Vagina (tissue), 2 donors: ENCODE measurements at regions not wholly inside any gene's neighbourhood (a gene's known extent, or its start where the extent isn't known, plus 50 kb on each side); places are given as distances from the start of the nearest gene placed in this dataset.

Experiments
- DNase-seq, 2 donors: peaks; one replicate each; pipeline ENCODE4 v3.0.0-alpha.2; 2017; ENCODE audit errors: extremely low spot score in 2 of 2
- H3K27ac ChIP-seq: fragments of 200-600 bp; sonication (generic); one replicate; pipeline ENCODE4 v1.5.1; 2019
- H3K27me3 ChIP-seq: fragments of 200-600 bp; sonication (generic); one replicate; pipeline ENCODE4 v1.5.1; 2019
- H3K36me3 ChIP-seq, 2 donors: fragments of 200-600 bp; sonication (generic); one replicate each; pipeline ENCODE4 v1.5.1; 2017 to 2019
- H3K4me1 ChIP-seq: fragments of 200-600 bp; sonication (generic); one replicate; pipeline ENCODE4 v1.5.1; 2019
- H3K4me3 ChIP-seq, 2 donors: fragments of 200-600 bp; sonication (generic); 1 replicate in 1 of 2; 2 replicates in 1 of 2; pipeline ENCODE4 v1.5.1; 2016 to 2019
- H3K9me3 ChIP-seq: fragments of 200-600 bp; sonication (generic); one replicate; pipeline ENCODE4 v1.5.1; 2019
- POLR2A ChIP-seq, 2 donors: fragments of 450-650 bp; IDR thresholded peaks; one replicate each; pipeline ENCODE4 v1.6.1; 2017; ENCODE audit warnings: antibody characterized with exemption in 2 of 2, mild to moderate bottlenecking in 2 of 2, moderate library complexity in 2 of 2
- POLR2AphosphoS5 ChIP-seq, 2 donors: sonication (generic); formaldehyde crosslinking; IDR thresholded peaks; one replicate each; pipeline ENCODE4 v1.9.0; 2017; ENCODE audit warnings: antibody characterized with exemption in 2 of 2, mild to moderate bottlenecking in 2 of 2, low read depth in 1 of 2; ENCODE audit not compliant: insufficient read depth in 1 of 2
- intact Hi-C: fragments of 100-400 bp; cut with DNase I; formaldehyde crosslinking; loops from one replicate; pipeline ENCODE4 v1.15.1; 2023
- TF ChIP-seq, protein P1 (sequence below), 3 experiments: fragments of 450-650 bp in 2 of 3; fragments of 200-600 bp in 1 of 3; sonication (generic) in 1 of 3; IDR thresholded peaks; one replicate each; pipeline ENCODE4 v1.5.1; 2017 to 2019; ENCODE audit warnings: antibody characterized with exemption in 3 of 3, mild to moderate bottlenecking in 2 of 3, moderate library complexity in 2 of 3

DNA sequence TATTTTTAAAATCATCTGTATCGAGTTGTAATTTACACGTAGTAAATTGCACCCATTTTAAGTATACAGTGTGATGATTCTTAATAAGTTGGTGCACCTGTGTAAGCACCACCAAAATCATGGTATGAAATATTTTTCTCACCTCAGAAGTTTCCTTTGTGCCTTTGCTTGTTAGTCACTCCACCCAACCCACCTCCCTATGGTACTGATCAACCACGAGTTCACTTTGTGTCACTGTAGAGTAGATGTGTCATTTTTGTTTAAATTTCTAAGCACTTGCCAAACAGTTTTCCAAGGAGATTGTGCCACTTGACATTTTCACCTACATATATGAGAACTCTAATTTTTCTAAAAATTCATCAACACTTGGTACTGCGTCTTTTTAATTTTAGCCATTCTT lies 806.5 kb downstream of the TLR4 start:
- Histone ChIP-seq H3K36me3 (no peaks in the 10 kb centered on the region), H3K27ac (no peak overlapping the region), H3K9me3 (no peaks in the 10 kb centered on the region), H3K4me1 (no peaks in the 10 kb centered on the region), H3K27me3 (no peaks in the 10 kb centered on the region), H3K4me3 (no peak overlapping the region)
- DNase-seq: no peak
- no peak for TF ChIP-seq POLR2A (IDR thresholded peaks at IDR 0.05)
- TF ChIP-seq, protein P1, sequence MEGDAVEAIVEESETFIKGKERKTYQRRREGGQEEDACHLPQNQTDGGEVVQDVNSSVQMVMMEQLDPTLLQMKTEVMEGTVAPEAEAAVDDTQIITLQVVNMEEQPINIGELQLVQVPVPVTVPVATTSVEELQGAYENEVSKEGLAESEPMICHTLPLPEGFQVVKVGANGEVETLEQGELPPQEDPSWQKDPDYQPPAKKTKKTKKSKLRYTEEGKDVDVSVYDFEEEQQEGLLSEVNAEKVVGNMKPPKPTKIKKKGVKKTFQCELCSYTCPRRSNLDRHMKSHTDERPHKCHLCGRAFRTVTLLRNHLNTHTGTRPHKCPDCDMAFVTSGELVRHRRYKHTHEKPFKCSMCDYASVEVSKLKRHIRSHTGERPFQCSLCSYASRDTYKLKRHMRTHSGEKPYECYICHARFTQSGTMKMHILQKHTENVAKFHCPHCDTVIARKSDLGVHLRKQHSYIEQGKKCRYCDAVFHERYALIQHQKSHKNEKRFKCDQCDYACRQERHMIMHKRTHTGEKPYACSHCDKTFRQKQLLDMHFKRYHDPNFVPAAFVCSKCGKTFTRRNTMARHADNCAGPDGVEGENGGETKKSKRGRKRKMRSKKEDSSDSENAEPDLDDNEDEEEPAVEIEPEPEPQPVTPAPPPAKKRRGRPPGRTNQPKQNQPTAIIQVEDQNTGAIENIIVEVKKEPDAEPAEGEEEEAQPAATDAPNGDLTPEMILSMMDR (IDR thresholded peaks at IDR 0.05): no peak
- no peak for TF ChIP-seq POLR2AphosphoS5 (IDR thresholded peaks at IDR 0.05; ENCODE audit: insufficient read depth in 1 of 2, low read depth in 1 of 2)
- intact Hi-C loops: no loop called here

DNA sequence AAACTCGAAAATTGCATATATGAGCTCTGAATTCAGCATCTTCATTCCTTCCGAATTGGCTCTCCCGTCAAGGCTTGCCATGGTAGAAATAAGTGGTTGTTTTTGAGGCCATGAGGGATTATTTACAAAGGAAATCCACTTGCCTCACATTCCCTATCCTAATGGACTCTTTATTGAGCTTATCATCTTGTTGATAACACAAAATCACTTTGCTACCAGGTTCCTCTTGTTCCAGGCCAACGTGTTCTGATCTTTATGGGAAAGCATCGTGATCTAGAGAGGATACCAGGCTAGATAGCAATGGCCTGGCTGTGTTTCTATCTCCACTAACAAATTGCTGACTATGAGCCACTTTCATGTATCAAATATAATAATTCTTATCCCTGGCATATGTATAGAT lies 811.7 kb downstream of the TLR4 start:
- Histone ChIP-seq H3K4me1 (no peaks in the 10 kb centered on the region), H3K4me3 (no peak overlapping the region), H3K27ac (no peak overlapping the region), H3K27me3 (no peaks in the 10 kb centered on the region), H3K9me3 (no peaks in the 10 kb centered on the region), H3K36me3 (no peaks in the 10 kb centered on the region)
- no peak for DNase-seq
- TF ChIP-seq POLR2AphosphoS5 (IDR thresholded peaks at IDR 0.05; ENCODE audit: insufficient read depth in 1 of 2, low read depth in 1 of 2): no peak
- TF ChIP-seq POLR2A (IDR thresholded peaks at IDR 0.05): no peak
- TF ChIP-seq, protein P1 (IDR thresholded peaks at IDR 0.05): no peak
- intact Hi-C loops: no loop called here

DNA sequence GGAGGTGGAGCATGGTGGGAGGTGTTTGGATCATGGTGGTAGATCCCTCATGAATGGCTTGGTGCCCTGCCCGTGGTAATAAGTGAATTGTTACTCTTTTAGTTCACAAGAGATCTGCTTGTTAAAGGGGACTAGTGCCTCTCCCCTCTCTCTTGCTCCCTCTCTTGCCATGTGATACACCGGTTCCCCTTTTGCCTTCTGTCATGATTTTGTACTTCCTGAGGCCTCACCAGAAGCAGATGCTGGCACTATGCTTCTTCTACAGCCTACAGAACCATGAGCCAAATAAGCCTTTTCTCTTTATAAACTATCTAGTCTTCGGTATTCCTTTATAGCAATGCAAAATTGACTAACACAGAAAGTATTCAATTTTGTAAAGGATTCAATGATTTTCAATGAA lies 817.1 kb downstream of the TLR4 start:
- no peak for DNase-seq
- no peaks in the 10 kb centered on the region for H3K9me3 ChIP-seq
- no peak overlapping the region for H3K4me3 ChIP-seq
- no peaks in the 10 kb centered on the region for H3K4me1 ChIP-seq
- H3K36me3 ChIP-seq: no peaks in the 10 kb centered on the region
- TF ChIP-seq POLR2A (IDR thresholded peaks at IDR 0.05) (no peak), POLR2AphosphoS5 (IDR thresholded peaks at IDR 0.05; ENCODE audit: insufficient read depth in 1 of 2, low read depth in 1 of 2) (no peak)
- TF ChIP-seq, protein P1 (IDR thresholded peaks at IDR 0.05): no peak
- H3K27ac ChIP-seq: no peak overlapping the region
- intact Hi-C loops: no loop called here
- no peaks in the 10 kb centered on the region for H3K27me3 ChIP-seq

DNA sequence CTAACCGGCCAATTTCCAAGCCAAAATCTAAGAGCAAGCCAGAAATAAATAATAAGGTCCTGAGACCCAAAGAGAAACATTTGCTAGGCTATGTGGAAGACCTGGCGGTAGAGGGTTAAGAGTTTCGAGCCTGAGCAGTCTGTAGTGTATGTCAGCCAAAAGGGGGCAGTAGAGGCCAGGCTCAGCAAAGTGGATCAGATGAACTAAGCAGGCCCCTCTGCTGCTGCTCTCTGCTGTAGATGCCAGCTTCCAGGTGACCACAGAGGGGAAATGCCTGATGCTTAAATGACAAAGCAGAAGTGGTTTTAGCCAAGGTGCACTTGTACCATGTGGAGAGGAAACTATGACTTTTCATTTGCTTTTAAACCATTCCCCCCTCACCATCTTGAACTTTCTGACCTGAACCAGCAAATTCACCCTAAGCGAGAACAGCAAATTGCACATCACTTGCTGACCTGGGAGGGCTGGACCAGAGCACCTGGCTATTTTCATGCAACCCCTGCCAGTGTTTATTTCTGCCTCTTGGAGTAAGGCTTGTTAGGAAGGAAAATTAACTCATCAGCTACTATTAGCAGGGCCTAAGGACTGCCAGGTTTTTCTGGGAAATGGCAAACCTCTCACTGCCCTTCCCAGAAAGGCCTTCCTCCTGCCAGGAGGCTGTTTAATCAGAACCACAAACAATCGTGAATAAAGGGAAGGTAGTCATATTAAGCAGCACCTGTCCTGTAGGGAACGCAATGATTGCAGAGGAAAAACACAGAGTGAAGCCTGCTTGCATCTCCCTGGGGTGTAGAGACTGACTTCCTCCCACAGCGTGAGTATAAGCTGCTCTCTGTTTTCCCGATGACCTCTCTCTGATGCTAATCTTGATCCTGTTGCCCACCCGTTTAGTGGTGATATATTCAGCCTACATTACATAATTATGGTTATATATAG lies 818.2 kb downstream of the TLR4 start:
- H3K4me3 ChIP-seq: no peak overlapping the region
- H3K36me3 ChIP-seq: no peaks in the 10 kb centered on the region
- intact Hi-C loops: no loop called here
- no peaks in the 10 kb centered on the region for H3K4me1 ChIP-seq
- TF ChIP-seq POLR2AphosphoS5 (IDR thresholded peaks at IDR 0.05; ENCODE audit: insufficient read depth in 1 of 2, low read depth in 1 of 2): no peak
- no peak for DNase-seq
- H3K27me3 ChIP-seq: no peaks in the 10 kb centered on the region
- H3K27ac ChIP-seq: no peak overlapping the region
- no peaks in the 10 kb centered on the region for H3K9me3 ChIP-seq

DNA sequence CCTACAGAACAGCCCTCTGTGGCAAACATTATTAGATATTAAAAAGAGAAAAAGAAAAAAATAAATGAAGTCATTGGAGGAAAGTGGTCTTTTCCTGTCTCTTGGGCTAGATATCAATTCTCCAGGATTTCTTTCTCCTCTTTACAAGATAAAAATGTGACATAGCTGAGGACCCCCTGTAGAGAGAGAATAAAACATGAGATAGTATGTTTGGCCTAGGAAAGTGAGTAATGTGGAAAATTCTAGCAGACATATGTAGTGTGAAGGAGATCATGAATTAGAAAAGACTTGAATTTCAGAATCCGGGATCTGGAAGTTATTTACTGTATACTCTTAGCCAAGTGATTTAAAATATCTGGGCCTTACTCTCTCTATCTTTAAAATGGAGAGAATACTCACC lies 823.1 kb downstream of the TLR4 start:
- H3K4me3 ChIP-seq: no peak overlapping the region
- no peak for DNase-seq
- no peak overlapping the region for H3K27ac ChIP-seq
- no peaks in the 10 kb centered on the region for H3K4me1 ChIP-seq
- intact Hi-C loops: no loop called here
- TF ChIP-seq, protein P1 (IDR thresholded peaks at IDR 0.05): no peak
- TF ChIP-seq POLR2AphosphoS5 (IDR thresholded peaks at IDR 0.05; ENCODE audit: insufficient read depth in 1 of 2, low read depth in 1 of 2): no peak
- TF ChIP-seq POLR2A (IDR thresholded peaks at IDR 0.05): no peak
- no peaks in the 10 kb centered on the region for H3K27me3 ChIP-seq
- H3K9me3 ChIP-seq: no peaks in the 10 kb centered on the region
- H3K36me3 ChIP-seq: no peaks in the 10 kb centered on the region
